ENCODE measurements at regions not wholly inside any gene's neighbourhood (a gene's known extent, or its start where the extent isn't known, plus 50 kb on each side); places are given as distances from the start of the nearest gene placed in this dataset.

DNA sequence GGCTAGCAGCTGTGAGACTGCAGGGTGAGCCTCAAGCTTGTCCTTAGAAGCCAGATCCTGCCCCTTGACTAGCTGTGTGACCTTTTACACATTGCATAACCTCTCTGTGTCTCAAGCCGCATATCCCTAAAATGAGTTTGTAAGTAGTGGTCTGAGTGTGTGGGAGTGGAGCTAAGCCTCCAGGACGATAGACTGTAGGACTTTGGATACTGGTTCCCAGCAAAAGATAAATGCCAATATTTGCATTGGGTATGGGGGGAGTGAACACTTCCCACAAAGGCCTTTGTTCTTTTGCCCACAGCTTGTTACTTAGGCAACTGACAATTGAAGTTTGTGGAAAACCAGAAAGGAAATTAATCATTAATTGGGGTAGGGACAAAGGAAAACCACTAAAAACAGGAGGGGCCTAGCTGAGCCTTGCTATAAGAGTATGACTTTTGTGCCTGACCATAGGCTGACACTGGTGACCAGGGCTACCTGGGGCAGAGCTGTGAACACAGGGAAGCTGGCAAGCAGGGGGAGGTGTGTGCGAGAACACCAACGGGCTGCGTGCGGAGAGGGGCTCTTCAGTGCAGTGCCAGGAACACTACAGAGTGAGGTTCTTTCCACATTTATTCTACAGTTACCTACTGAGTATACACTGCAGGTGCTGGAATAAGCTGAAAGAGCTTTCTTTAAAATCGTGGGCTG is 102.4 kb upstream of the ETV3 start:
- TF ChIP-seq, protein P1, sequence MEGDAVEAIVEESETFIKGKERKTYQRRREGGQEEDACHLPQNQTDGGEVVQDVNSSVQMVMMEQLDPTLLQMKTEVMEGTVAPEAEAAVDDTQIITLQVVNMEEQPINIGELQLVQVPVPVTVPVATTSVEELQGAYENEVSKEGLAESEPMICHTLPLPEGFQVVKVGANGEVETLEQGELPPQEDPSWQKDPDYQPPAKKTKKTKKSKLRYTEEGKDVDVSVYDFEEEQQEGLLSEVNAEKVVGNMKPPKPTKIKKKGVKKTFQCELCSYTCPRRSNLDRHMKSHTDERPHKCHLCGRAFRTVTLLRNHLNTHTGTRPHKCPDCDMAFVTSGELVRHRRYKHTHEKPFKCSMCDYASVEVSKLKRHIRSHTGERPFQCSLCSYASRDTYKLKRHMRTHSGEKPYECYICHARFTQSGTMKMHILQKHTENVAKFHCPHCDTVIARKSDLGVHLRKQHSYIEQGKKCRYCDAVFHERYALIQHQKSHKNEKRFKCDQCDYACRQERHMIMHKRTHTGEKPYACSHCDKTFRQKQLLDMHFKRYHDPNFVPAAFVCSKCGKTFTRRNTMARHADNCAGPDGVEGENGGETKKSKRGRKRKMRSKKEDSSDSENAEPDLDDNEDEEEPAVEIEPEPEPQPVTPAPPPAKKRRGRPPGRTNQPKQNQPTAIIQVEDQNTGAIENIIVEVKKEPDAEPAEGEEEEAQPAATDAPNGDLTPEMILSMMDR (IDR thresholded peaks at IDR 0.05) = no peak
- no peak for TF ChIP-seq POLR2AphosphoS5 (IDR thresholded peaks at IDR 0.05)

Data from breast epithelium (tissue), 3 donors.